GM15510 (cell line): ENCODE measurements at regions not wholly inside any gene's neighbourhood (a gene's known extent, or its start where the extent isn't known, plus 50 kb on each side); places are given as distances from the start of the nearest gene placed in this dataset.

Source experiments
- POLR2A ChIP-seq: IDR thresholded peaks from 3 replicates; pipeline ENCODE4 v1.6.1; 2011; ENCODE audit warnings: borderline replicate concordance; ENCODE audit not compliant: insufficient read length; ENCODE audit errors: extremely low read depth

- TF ChIP-seq POLR2A, result no peak
Observed at GRCh38 chr7:67552738-67553137, 556.1 kb downstream of the TYW1 start.

GRCh38 chr7:67553378-67553777, 556.7 kb downstream of the TYW1 start:
- TF ChIP-seq POLR2A, result no peak

GRCh38 chr7:67554986-67555385, 558.4 kb downstream of the TYW1 start:
- no peak for TF ChIP-seq POLR2A

- TF ChIP-seq POLR2A, result no peak
Observed at GRCh38 chr7:67564959-67565358, 568.3 kb downstream of the TYW1 start.

GRCh38 chr7:67566101-67566500, 569.5 kb downstream of the TYW1 start:
- TF ChIP-seq POLR2A, result no peak

- no peak for TF ChIP-seq POLR2A
Observed at GRCh38 chr7:67571026-67571545, 574.5 kb downstream of the TYW1 start.

- no peak for TF ChIP-seq POLR2A
Observed at GRCh38 chr7:67573639-67574038, 577.0 kb downstream of the TYW1 start.

- TF ChIP-seq POLR2A, result no peak
Observed at GRCh38 chr7:67588631-67589030, 592.0 kb downstream of the TYW1 start.

- no peak for TF ChIP-seq POLR2A
Observed at GRCh38 chr7:67589183-67589582, 592.5 kb downstream of the TYW1 start.

- TF ChIP-seq POLR2A, result no peak
Observed at GRCh38 chr7:67590649-67591048, 594.0 kb downstream of the TYW1 start.

GRCh38 chr7:67593794-67594193, 597.2 kb downstream of the TYW1 start:
- TF ChIP-seq POLR2A, result no peak

- TF ChIP-seq POLR2A, result no peak
Observed at GRCh38 chr7:67595431-67596180, 599.0 kb downstream of the TYW1 start.

GRCh38 chr7:67597161-67597560, 600.5 kb downstream of the TYW1 start:
- TF ChIP-seq POLR2A, result no peak

- TF ChIP-seq POLR2A, result no peak
Observed at GRCh38 chr7:67598469-67598868, 601.8 kb downstream of the TYW1 start.

- no peak for TF ChIP-seq POLR2A
Observed at GRCh38 chr7:67599331-67600062, 602.9 kb downstream of the TYW1 start.

- no peak for TF ChIP-seq POLR2A
Observed at GRCh38 chr7:67602246-67602887, 605.7 kb downstream of the TYW1 start.
